Sciatic nerve (tissue), 2 donors: ENCODE measurements at regions not wholly inside any gene's neighbourhood (a gene's known extent, or its start where the extent isn't known, plus 50 kb on each side); places are given as distances from the start of the nearest gene placed in this dataset.
A peak's percentile ranks its signal among the peaks of the same experiment; 100 is the strongest.

Experiments
- ATAC-seq: fragments of 200-7000 bp; cut with Tn5 transposase; one replicate; pipeline ENCODE4 v1.9.1; 2020; ENCODE audit warnings: mild to moderate bottlenecking, moderate library complexity
- DNase-seq: peaks from one replicate; pipeline ENCODE4 v3.0.0-alpha.2; 2020; ENCODE audit warnings: low spot score
- intact Hi-C: fragments of 100-400 bp; cut with DNase I; formaldehyde crosslinking; loops from one replicate; pipeline ENCODE4 v1.14.2; 2022
- donor health status: DM: no; HTN: no; CAD: no.
- donor health status: DM: no; HTN: no; CAD: no.

DNA sequence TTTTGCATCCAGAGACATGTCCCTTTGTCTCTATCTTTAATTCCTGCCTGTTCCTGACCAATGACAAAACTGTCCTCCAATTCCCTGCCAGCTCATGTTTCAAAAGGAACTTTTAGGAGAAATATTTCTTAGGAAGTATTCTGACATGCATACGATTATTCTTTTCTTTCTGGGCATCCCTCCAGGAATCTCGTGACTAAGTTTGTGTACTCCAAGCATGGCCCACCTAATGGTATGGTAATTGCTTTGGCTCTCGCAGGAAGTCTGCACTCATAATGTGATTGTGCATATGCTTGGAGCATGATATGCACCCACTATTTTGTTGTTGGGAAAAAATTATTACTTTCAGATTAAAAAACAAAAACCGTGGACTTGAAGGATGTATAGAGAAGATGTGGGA is 256.4 kb downstream of the PRDM2 start:
- DNase-seq (no peak), ATAC-seq (no peak)
- intact Hi-C loops = no loop called here

DNA sequence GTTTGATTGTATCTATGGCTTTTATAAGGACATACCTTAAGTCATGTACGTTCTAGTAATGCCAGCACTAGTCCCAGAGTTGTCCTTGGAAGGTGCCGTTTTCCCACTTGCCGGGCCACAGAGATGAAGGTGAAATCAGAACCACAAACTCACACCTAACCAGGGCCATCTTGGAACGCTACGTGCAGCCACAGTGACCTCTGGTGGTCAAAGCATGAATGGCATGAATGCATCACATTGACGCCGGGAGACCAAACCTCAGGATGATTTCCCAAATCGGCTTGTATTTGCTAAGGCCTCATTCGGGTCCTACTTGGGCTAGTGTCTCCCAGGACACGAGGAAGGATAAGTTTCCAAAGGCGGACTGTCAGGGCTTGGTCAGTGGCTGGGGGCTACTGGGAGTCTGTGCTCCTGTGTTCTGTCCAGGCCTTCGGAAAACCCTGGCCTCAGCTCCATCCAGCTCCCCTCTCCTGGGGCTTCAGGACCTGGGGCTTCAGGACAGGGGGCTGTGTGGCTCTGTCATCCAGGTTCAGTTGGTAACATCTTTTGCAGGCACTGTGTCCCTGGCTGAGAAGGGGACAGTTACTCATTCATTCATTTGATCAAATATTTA is 260.5 kb downstream of the PRDM2 start:
- peak; percentile 88 for DNase-seq
- intact Hi-C loops = loop anchor here (5.0 kb wide), 1 partner anchor 293 kb away; no protein-coding TSS in a partner anchor
- ATAC-seq = peak; percentile 79

DNA sequence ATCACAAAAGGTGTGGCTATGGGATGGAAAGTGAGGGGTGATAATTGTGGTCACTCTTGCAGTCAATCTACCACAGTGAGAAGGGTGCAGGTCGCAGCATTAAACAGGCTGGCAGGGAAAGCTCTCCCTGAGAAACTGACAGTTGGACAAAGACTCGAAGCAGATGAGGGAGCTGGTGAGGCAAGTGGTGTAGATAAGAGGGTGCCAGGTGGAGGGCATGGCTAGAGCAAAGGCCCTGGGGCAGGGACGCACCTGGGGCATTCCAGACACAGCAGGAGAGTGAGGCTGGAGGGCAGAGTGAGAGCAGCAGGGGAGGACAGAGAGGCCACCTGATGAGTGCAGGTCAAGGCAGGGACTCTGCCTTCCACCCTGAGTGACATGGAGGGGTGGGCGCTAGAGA is 264.8 kb downstream of the PRDM2 start:
- DNase-seq (no peak), ATAC-seq (no peak)
- intact Hi-C loops = loop anchor here (5.0 kb wide), 1 partner anchor 297 kb away; no protein-coding TSS in a partner anchor

DNA sequence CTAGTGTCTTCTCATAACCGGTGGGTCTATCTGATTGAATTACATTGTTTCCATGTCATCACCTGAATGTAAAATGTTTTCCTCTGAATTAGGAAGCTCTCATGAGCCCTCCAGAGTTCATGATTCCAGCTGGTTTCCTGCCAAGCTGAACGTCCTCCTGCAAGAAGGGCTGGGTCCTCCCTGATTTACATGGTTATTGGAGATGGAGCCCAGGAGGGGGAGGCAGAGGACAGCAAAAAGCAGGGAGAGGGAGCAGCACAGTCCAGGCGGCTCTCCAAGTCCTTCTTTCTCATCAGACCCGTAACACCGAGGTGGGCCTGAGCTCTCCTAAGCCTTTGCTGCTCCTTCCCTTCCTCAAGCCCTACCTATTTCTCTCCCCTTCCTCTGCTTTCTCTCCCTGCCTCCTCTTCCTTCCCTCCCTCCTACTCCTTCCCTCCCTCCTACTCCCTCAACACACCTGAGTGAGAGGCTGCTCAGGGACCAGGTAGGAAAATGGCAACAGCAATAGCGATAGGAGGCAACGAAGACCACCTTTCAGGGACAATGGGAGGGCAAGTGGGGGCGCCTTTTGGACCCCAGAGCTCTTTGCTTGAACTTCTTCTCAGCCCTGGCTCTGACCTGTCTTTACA is 265.9 kb downstream of the PRDM2 start:
- ATAC-seq (peak; percentile 90), DNase-seq (peak; percentile 72)
- intact Hi-C loops = no loop called here

DNA sequence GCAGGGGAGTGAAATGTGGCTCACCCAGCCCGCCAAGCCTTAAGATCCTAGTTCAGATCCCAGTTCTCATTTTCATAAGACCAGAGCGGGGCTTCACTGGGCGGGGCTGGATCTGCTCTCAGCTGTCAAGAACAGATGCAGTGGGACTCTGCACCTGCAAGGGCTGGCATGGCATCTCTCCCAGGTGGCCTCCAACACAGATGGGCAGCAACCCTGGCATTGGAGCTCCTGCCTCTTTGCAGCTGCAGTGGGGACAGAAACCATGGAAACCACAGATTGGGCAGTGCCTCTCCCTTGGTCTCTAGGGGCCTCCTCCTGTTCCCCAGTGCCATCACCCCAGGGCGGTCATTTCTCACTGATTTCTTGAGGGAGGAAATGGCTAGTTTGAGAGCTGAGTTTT is 267.7 kb downstream of the PRDM2 start:
- intact Hi-C loops = no loop called here
- DNase-seq (no peak), ATAC-seq (no peak)

DNA sequence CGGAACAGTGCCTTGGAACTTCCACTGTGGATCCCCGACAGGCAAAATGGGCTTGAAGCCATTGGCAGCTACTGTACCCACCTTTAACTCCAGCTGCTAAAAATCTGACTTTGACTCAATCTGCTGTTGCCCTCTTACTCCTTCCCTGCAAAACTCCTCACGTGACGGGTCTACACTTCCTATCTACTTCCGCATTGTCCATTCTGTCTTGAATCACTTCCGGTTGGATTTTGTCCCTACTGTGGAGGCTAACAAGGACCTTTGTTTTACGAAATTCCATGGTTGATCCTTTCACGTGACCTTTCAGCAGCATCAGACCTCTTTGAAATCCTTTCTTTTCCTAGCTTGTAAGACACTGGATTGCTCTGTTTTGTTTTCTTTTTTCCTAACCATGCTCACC is 268.4 kb downstream of the PRDM2 start:
- intact Hi-C loops = no loop called here
- DNase-seq (no peak), ATAC-seq (no peak)

DNA sequence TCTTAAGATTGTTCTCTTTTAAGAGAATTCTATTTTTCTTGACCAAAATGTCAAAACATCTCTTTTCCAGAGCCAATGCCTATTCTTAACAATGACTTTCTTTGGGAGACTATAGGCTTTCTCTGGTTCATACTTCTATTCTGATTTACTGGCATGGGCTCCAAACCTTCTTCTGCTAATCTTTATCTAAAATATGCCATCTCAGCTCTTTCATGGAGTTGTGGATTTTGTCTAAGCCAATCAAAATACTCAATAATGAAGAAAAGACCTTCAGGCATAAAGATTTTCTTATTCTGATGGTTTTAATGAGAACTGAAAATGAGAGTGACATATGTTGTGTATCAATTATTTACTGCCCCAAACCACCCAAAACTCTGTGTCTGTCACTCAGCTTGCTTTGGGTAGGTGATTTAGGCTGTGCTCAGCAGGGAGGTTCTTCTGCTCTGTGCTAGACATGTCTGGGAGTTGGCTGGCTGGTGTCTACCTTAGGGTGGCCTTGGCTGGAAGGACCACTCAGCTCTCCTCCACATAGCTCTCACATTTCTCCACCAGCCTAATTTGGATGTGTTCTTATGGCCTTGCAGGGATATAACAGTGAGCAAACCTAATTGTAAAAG is 270.8 kb downstream of the PRDM2 start:
- intact Hi-C loops = no loop called here
- no peak for ATAC-seq

DNA sequence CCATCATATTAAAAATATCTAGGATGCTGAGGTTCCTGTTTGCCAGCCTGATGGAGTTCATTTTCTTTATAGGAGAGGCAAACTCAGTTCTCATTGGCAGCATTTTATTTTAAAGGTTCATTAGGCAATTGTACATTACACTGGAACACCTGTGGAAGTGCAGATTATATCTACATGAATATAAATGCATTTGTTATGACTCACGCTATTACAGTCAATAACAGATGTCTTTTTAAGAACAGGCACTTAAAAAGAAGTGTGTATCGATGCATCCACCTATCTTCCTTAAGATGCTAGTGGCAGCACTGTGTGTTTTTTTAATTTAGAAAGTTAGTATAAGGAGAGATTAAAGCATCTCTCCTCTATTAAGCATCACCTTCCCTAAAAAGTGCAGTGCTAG is 276.5 kb downstream of the PRDM2 start:
- DNase-seq (no peak), ATAC-seq (no peak)
- intact Hi-C loops = no loop called here

More for the DNA sequence above, 270.8 kb downstream of the PRDM2 start:
- DNase-seq = no peak

DNA sequence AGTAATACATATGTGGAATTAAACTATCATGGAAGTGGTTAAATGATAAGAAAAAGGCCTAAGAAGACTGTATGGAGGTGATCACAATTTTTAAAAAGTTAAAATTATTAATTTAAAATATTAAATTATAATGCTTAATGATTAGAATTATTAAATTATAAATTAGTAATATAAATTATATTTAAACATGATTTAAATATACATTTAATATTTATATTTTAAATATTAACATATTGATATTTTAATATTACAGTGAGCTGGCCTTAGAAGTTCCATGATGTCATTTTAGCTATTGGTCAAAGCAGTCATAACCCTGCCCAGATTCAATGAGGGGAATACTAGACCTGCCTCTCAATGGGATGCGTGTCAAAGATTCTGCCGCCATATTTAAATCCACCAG is 281.2 kb downstream of the PRDM2 start:
- ATAC-seq (no peak), DNase-seq (no peak)
- intact Hi-C loops = no loop called here

DNA sequence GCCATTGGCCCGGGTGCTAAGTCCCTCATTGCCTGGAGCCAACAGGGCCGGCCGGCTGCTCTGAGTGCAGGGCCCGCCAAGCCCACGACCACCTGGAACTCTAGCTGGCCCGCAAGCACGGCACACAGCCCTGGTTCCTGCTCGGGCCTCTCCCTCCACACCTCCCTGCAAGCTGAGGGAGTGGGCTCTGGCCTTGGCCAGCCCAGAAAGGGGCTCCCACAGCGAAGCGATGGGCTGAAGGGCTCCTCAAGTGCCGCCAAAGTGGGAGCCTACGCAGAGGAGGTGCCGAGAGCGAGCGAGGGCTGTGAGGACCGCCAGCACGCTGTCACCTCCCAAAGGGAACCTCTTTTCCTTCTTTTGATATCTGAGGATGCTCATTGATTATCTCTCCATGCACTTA is 283.4 kb downstream of the PRDM2 start:
- ATAC-seq (no peak), DNase-seq (no peak)
- intact Hi-C loops = no loop called here

DNA sequence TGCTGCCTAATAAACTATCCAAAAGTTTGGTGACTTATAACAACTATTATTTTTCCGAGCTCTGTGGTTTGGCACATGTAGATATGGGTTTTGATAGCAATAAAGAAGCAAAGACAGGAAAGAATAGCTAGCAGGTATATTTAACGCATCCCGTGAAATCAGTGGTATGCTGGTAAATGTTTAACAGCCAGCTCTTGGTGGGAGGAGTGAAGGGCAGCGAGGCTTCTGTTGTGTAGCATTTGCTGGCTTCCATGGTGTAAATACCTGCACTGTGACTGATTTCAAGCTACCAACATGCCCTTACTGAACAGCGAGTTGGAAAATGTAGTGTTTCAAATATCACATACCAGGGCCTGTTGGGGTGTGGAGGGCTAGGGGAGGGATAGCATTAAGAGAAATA is 291.0 kb downstream of the PRDM2 start:
- no peak for ATAC-seq
- intact Hi-C loops = no loop called here
- DNase-seq = no peak

DNA sequence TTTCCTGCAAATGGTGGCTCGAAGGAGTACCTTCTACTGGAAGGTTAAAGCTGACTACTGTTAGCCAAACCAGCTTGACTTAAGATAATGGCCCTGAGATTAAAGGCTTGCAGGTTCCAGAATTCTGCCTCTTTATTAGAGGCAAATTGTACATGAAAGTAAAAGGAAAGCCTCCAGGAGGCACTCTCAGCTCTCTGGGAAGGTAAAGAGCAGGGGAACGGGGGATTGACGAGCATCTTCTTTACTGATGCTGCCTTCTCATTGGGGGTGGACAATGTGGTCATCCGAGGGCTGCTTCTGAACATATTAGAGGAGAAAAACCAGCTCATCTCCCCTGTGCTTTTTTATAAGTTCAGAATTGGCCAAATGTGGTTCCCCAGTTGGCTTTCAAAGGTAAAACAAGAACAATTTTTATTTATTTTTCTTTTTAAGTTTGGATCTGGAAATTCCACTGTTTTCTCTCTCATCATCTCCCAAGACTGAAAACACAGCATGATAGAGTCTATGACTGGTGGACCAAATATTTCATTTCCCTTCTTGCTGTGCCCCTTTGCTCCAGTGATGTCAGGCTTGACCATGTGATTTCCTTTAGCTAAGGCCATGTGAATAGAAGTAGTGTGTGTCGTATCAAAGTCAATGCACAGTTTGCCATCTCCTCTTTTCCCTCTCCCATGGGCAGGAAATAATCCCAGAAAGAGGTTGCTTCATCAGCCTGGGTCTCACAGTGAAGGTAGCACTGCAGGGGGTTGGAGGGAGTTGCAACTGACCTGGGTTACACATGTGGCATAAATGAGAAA is 292.7 kb downstream of the PRDM2 start:
- DNase-seq = no peak
- ATAC-seq = no peak
- intact Hi-C loops = no loop called here

DNA sequence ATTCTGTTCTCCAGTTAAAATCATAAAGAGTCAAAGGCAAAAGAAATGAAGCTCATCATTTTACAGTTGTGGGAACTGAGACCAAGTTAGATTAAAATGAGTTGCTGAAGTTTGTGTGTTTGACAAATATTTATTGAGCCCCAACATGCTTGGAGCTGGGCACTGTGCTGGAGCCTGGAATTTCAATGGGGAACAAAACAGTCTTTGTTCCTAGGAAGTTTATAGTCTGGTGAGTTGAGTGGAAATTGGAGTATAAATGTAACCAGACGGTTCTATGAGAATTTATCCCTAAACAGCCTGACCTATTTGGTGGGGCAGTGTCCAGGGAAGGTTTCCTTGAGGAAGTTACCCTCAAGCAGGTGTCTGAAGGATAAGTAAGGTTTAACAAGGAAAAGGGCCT is 294.4 kb downstream of the PRDM2 start:
- no peak for ATAC-seq
- no peak for DNase-seq
- intact Hi-C loops = no loop called here

DNA sequence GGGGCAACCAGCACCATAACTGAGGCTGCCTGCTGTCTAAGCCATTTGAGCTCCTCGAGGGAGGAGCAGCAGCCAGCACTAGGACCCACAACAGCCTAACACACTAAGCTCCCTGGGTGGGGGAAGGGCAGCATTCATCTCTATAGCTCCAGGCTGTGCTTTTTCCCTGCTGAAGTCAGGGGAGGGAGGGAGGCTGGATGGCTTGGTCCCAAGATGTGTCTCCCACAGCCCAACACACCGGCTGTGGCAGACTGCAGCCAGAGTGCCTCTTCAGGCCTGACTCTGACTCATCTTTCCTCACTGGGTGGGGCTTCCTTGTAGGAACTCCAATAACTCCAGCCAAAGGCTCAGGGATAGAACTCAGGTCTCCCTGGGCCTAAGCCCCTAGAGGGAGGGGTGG is 296.3 kb downstream of the PRDM2 start:
- no peak for DNase-seq
- no peak for ATAC-seq
- intact Hi-C loops = no loop called here

DNA sequence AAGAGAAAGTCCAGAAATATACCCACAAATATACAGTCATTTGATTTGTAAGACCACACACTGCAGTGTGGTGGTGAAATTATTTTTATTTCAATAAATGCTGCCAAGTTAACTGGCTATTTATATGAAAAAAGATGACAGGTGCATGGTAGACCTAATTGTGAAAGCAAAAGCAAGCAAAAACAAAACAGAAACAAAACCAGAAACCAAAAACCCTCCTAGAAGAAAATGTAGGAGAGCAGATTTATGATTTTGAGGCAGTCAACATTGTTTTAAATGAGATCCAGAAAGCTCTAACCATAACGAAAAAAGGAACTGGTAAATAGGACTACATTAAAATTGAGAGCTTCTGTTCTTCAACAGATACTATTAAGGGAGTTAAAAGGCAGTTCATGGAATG is 303.6 kb downstream of the PRDM2 start:
- ATAC-seq (no peak), DNase-seq (no peak)
- intact Hi-C loops = no loop called here

DNA sequence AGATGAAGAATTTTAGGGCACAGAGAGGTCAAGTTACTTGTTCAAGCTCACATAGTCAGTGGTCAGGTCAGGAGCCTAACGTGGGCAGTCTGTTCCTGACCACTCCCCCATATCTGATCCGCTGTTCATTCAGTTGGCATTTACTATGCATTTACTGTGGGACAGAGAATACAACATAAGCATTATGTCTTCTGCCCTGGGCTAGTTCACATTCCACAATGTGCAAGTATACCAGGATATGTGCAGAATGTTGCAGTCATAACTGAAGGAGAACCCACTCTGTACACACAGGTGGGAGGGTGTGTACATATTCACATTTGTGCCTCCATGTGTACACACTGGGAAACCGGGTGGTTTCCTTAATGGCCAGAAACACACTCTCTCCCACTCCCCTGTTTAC is 309.6 kb downstream of the PRDM2 start:
- intact Hi-C loops = no loop called here
- ATAC-seq (no peak), DNase-seq (no peak)

DNA sequence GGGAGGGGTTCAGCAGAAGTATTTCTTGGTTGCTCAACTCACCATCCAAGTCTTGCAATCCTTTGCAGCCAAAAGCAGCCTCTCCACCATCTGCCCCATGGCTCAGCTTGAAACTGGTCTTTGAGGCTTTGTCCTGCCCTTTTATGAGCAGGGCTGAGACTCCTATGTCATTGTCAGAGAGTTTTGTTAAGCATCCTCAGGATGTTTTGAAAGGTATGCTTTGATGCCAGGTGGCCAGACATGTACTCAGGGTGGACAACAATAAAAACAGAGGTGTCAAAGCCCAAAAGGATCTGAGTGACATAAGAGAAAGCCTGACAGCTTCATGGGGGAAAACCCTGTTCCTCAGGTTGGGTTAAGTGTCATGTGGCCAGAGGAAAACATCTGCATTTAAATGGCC is 310.5 kb downstream of the PRDM2 start:
- ATAC-seq = no peak
- intact Hi-C loops = no loop called here
- DNase-seq = no peak

DNA sequence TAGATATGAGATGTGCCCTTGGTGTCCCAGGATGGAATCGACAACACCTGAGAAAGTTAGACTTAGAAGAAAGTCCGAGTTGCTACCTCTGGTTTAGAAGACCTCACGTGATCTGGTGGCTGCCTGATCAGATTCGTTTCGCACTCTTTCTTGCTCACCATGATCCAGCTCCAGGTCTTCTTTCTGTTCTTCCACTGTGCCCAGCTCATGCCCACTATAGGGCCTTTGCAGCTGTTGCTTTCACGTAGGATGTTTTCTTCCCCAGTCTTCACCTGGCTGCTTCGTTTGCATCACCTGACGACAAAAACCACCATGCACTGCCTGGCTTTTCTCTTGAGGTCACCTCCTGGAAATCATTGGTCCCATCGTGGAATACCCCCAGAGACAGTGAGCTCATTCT is 311.1 kb downstream of the PRDM2 start:
- intact Hi-C loops = no loop called here
- DNase-seq = no peak
- ATAC-seq = no peak

DNA sequence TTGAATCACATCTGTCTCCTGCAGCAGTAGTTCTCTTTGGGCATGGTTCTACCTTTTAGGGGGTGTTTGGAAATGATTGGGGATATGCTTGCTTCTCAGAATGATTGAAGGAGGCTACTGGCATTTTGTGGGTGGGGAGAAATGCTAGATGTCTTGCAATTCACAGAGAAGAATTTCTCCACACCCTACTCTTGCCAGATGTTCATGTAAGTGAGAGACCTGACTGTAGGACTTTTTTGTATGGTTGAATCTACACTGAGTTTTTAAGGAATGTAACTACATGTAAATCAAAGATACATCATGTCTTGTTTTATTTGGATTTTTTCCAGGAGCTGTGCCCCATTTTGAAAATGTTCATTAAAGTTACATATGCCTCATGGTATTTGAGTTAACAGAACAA is 311.9 kb downstream of the PRDM2 start:
- no peak for DNase-seq
- ATAC-seq = no peak
- intact Hi-C loops = no loop called here

DNA sequence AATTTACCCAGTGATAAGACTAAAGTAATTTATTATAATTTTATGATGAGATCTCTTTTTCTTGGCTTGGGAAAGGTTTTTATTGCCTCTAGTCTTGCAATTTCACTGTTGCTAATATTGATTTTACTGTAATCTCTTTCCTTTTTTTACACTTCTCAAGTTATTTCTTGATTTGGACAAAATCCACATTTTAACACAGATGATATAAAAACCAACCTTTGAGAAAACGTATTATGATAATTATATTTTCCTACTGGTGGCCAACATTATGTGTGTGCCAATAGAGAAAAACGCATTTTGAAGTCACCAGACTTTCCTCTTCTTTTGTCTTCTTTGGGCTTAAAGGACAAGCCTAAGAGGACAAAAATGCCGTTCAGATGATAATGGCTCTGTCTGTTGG is 314.9 kb downstream of the PRDM2 start:
- intact Hi-C loops = no loop called here
- DNase-seq = no peak
- ATAC-seq = no peak
